ENCODE measurements at regions not wholly inside any gene's neighbourhood (a gene's known extent, or its start where the extent isn't known, plus 50 kb on each side); places are given as distances from the start of the nearest gene placed in this dataset.

- no peak for TF ChIP-seq CTCF (IDR thresholded peaks at IDR 0.05; ENCODE audit: control insufficient read depth, extremely low read depth, insufficient read depth)
- H3K4me3 ChIP-seq (ENCODE audit: low read depth, low read length): no peak overlapping the region
- DNase-seq (ENCODE audit: low read depth): no peak
These were observed 101.3 kb upstream of the E2F7 start for GRCh38 chr12:77166696-77167095.

GRCh38 chr12:77163074-77164038, 98.0 kb upstream of the E2F7 start:
- no peak overlapping the region for H3K4me3 ChIP-seq (ENCODE audit: low read depth, low read length)
- peak; percentile 94 for DNase-seq (ENCODE audit: low read depth)
- TF ChIP-seq CTCF (IDR thresholded peaks at IDR 0.05; ENCODE audit: control insufficient read depth, extremely low read depth, insufficient read depth): no peak

- no peak for DNase-seq (ENCODE audit: low read depth)
- no peak for TF ChIP-seq CTCF (IDR thresholded peaks at IDR 0.05; ENCODE audit: control insufficient read depth, extremely low read depth, insufficient read depth)
These were observed 96.6 kb upstream of the E2F7 start for GRCh38 chr12:77161944-77162343.

GRCh38 chr12:77160931-77161330, 95.6 kb upstream of the E2F7 start:
- no peak for TF ChIP-seq CTCF (IDR thresholded peaks at IDR 0.05; ENCODE audit: control insufficient read depth, extremely low read depth, insufficient read depth)
- H3K4me3 ChIP-seq (ENCODE audit: low read depth, low read length): no peak overlapping the region
- DNase-seq (ENCODE audit: low read depth): no peak

More at GRCh38 chr12:77161944-77162343, 96.6 kb upstream of the E2F7 start:
- no peak overlapping the region for H3K4me3 ChIP-seq (ENCODE audit: low read depth, low read length)

GRCh38 chr12:77153706-77154105, 88.3 kb upstream of the E2F7 start:
- DNase-seq (ENCODE audit: low read depth): no peak

GRCh38 chr12:77152623-77153193, 87.3 kb upstream of the E2F7 start:
- DNase-seq (ENCODE audit: low read depth): no peak
- no peak overlapping the region for H3K4me3 ChIP-seq (ENCODE audit: low read depth, low read length)
- peak; percentile 67 for TF ChIP-seq CTCF (IDR thresholded peaks at IDR 0.05; ENCODE audit: control insufficient read depth, extremely low read depth, insufficient read depth)

More at GRCh38 chr12:77153706-77154105, 88.3 kb upstream of the E2F7 start:
- H3K4me3 ChIP-seq (ENCODE audit: low read depth, low read length): no peak overlapping the region
- no peak for TF ChIP-seq CTCF (IDR thresholded peaks at IDR 0.05; ENCODE audit: control insufficient read depth, extremely low read depth, insufficient read depth)

Data from LNCaP clone FGC (cell line).